HUDEP-2 (cell line): ENCODE measurements at regions not wholly inside any gene's neighbourhood (a gene's known extent, or its start where the extent isn't known, plus 50 kb on each side); places are given as distances from the start of the nearest gene placed in this dataset.
"Not testable (repeated sequence)": the region's sequence is repeated elsewhere in the genome, so short reads cannot be mapped to it uniquely, and the experiment has no call there.

Source experiments
- DNase-seq, 76 experiments: peaks; one replicate each; lab custom pipeline; 2025; ENCODE audit not compliant: unreplicated experiment in 76 of 76; lab: John Stamatoyannopoulos, UW

DNA sequence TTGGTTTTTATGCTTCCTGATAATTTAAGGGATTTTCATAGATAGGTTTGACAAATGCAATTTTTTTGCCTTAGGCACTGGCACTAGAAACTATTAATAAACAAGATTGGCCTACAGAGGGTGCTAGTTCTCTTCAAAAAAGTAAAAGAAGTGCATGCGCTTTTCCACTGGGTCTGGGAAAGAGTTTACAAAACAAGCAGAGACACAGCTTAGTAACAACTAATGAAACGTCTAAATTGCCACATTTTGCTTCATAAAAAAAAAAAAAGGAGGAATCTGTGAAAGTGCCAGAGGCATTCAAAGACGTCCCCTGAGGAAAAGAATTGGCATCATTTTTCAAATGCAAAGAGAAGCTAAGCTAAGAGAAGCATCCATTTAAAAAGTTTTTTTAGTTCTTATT lies 58.3 kb upstream of the EEA1 start:
- peak in 32 of 76 experiments; percentile 0 to 61 (median 28) for DNase-seq

DNA sequence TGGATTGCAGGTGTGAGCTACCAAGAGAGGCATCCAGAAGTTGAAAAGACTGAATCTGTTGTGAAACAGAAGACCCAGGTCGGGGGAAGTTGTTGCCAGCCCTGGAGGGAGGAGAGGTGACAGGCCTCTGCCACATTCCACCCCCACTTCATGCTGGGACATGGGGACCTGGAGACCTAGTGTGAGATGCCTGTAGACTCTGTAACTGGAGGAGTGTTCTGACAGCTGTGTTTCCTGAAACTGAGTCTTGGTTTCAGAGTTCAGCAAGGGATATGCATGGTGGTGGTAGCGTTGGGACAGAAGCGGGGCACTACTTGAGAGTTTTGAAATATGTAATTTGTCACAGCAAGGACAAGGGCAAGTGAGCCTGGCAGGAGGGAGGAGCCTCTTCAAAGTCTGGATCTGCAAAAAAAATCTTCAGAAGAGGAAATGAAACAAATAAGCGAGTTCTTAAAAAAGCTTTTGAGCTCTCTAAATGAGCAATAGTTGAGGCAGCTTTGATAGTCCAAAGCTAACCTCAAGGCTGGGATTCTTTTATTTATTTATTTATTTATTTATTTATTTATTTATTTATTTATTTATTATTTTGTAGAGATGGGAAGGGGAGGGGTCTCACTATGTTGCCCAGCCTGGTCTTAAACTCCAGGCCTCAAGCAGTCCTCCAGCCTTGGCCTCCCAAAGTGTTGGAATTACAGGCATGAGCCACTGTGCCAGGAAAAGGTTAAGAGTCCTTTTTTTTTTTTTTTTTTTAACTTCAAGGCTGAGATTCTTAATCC lies 58.9 kb upstream of the EEA1 start:
- no peak for DNase-seq

DNA sequence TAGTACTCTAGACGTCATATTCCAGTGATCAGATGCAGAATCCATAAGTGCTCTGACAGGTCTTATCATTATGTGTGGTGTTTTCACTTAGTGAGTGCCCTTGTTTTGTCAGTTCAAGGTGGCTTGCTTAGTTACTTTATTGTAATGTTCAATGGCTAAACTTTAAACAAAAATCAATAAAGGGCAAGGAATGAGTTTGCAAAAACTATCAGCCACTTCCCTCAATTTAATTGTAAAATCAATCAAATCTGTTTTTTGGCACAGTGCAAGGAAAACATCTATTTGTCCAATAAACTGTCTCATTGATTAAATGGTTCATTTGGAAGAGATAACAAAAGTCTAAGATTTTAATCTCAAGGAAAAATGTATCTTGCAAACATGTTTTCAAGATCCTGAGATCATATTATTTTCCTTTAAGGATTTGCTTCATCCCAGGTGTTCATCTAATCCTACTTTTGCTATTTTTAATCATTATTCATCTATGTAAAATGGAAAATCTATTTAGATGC lies 59.6 kb upstream of the EEA1 start:
- no peak for DNase-seq

DNA sequence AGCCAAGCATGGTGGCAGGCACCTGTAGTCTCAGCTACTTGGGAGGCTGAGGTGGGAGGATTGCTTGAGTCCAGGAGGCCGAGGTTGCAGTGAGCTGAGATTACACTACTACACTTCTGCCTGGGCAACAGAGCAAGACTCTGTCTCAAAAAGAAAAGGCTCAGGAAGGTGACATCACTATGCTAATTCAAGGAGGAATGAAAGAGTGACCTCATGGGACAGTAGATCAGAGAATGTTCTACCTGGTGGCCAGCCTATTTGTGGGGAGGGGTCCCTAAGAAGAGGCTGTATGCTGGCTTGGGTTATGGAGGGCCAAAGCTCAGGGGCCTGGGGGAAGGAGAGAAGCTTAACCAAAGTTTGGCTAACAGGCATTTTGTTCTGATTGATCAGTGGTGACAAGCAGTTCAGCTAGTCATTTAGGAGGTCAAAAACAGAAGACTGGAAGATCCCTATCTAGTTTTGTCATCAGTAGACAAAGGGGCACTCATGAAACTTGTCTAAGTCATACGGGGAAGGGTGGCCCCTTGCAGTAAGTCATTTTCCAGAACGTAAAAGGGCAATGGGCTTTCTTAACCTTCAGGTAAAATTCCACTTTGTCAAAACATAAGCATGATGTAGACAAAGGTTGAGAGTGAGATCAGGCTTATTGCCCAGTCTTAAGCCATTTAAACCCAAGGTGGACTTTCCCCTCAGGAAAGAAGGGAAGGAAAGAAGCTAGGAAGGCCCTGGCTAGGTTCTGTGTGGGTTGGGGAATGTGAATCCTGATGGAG lies 60.8 kb upstream of the EEA1 start:
- DNase-seq = no peak

- no peak for DNase-seq
Observed at GRCh38 chr12:92991134-92991533, 62.0 kb upstream of the EEA1 start.

DNA sequence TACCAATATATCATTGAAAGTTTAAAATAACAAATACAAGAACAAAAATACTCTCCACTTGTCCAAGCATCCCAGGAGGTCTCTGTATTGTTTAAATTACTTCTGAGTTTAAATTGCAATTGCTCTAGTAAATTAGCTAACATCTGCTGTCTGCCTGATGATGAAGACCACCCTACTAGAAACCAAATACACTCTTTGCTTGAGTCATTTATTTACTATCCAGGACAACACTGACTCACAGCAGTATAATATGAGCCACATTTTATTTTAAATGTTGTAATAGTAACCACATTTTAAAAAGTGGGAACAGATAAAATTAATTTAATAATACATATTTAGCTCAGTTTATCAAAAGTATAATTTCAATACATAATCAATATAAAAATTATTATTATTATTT lies 62.9 kb upstream of the EEA1 start:
- DNase-seq = no peak

DNA sequence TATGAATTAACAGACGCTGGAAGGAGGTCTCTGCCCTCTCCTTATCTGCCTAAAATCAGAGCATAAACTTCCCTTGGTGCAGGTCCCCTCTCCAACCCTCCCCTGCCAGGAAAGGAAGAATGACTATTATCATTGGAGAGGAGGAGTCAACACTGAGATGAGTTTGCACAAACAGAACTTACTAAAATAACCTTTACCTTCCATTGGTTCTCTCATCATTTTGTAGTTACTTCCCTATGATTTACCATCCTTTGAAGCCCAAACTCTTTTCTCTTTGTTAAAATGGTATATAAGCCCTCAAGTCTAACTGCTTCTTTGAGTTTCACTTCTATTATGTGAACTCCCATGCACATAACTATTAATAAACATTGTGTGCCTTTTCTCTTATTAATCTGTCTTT lies 64.2 kb upstream of the EEA1 start:
- DNase-seq = no peak

- DNase-seq = no peak
Observed at GRCh38 chr12:92995258-92995903, 66.3 kb upstream of the EEA1 start.

- no peak for DNase-seq
Observed at GRCh38 chr12:93000026-93000425, 70.9 kb upstream of the EEA1 start.

- no peak for DNase-seq
Observed at GRCh38 chr12:93001407-93001806, 72.3 kb upstream of the EEA1 start.

GRCh38 chr12:93002293-93003054 lies 73.4 kb upstream of the EEA1 start:
- DNase-seq = no peak

DNA sequence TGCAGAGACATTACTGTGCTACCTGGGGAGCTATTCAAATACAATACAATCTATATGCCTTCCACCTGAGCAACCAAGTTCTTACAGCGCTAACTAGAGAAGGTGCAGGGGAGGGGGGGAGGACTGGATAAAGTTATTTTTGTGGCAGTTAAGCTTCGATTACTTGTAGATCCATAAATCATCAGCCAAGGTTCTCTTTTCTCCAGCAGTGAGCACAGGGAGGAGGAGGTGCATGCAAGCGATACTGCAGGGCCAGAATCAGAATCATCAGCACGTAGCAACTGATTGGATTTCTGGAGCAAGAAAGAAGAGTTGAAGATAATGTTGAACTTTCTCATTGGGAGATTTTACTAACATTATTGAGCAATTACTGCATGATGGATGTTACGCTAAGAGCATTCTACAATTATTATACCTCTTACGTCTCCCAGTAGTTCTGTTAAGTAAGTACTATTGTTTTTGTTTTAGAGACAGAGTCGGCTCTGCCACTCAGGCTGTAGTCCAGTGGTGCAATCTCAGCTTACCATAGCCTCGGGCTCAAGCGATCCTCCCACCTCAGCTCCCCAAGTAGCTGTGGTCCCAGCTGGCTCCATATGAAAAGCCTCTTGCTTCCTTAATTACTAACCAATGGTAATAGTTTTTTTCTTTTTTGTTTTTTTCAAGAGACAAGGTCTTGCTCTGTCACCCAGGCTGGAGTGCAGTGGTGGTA lies 74.6 kb upstream of the EEA1 start:
- no peak for DNase-seq

- DNase-seq = no peak
Observed at GRCh38 chr12:93005928-93006392, 76.9 kb upstream of the EEA1 start.

GRCh38 chr12:93006471-93007208 lies 77.5 kb upstream of the EEA1 start:
- DNase-seq = no peak

GRCh38 chr12:93007544-93007943 lies 78.4 kb upstream of the EEA1 start:
- no peak for DNase-seq

DNA sequence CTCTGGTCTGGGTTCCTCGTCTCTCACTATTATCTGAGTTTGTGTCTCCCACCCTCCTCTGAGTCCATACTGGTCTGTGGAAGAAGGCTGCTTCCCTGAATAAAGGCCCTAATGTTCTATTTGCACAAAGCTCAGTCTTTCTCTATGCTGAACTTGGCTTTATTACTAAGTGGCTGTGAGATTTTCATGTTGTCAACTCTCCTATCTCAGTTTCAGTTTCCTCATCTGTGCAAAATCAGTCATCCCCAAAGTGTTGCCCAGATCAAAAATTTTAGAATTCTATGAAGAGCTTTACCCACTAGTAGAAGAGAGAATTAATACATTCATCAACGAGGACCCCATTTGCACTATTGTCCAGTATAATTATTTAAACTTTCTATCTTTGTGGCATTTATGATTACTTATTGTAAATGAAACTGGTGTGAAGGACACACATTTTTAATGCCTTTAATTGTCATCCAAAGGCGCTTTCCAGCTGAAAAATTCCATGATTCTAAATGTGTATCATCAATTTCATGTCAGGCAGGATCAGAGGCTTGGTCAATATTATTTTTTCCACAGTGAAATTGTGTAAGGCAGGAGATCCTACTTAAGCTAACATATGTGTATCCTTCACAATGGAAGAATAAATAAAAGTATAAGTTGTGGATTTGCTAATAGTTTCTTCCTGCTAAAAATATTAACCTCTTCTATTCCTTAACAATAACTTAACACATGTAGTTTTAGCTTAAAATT lies 79.1 kb upstream of the EEA1 start:
- DNase-seq = no peak

DNA sequence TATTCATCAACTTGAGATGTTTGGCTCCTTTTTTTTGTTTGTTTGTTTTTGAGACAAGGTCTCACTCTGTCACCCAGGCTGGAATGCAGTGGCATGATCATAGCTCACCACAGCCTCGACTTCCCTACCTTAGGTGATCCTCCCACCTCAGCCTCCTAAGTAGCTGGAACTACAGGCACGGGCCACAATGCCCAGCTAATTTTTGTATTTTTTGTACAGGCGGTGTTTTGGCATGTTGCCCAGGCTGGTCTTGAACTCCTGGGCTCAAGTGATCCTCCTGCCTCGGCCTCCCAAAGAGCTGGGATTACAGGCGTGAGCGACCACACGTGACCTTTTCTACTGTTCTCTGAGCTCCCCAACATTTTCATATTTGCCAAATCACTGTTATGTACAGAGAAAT lies 79.8 kb upstream of the EEA1 start:
- DNase-seq = not testable (repeated sequence)

DNA sequence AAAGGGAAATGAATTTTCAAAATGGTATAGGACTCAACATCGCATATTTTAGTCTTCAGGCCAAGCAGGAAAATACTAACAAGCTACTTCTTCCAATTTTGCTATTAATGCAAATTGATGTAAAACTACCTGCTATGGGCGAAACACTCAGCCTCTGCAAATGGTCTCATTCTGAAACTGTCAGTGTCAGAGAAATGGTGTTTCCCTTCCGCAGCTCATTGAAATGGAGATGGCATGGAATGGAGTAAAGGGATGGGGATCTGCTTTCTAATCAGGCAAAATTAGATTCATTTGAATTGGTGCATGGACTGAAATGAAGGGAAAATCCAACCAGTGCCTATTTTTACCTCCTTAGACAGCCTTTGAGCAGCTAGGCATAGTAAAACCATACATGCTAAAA lies 80.4 kb upstream of the EEA1 start:
- no peak for DNase-seq

GRCh38 chr12:93010461-93010860 lies 81.4 kb upstream of the EEA1 start:
- no peak for DNase-seq
